Muscle of leg (tissue), 3 donors: ENCODE measurements at regions not wholly inside any gene's neighbourhood (a gene's known extent, or its start where the extent isn't known, plus 50 kb on each side); places are given as distances from the start of the nearest gene placed in this dataset.

Source experiments
- DNase-seq: peaks from one replicate; pipeline ENCODE4 v3.0.0; 2013
- H3K27ac ChIP-seq: one replicate; pipeline ENCODE4 v1.5.1; 2013; ENCODE audit warnings: mild to moderate bottlenecking, low read length, control low read depth
- H3K27me3 ChIP-seq: one replicate; pipeline ENCODE4 v1.6.1; 2013; ENCODE audit warnings: low read length; ENCODE audit not compliant: control insufficient read depth, insufficient read depth
- H3K36me3 ChIP-seq: one replicate; pipeline ENCODE4 v1.6.1; 2013; ENCODE audit warnings: low read length; ENCODE audit not compliant: control insufficient read depth, insufficient read depth
- H3K4me1 ChIP-seq: one replicate; pipeline ENCODE4 v1.6.1; 2013; ENCODE audit warnings: low read length; ENCODE audit not compliant: control insufficient read depth, insufficient read depth
- H3K4me3 ChIP-seq: one replicate; pipeline ENCODE4 v1.5.1; 2013; ENCODE audit warnings: low read length, control low read depth
- H3K9me3 ChIP-seq: replicated peaks from 2 replicates; pipeline ENCODE4 v1.6.1; 2013; ENCODE audit warnings: low read depth, low read length; ENCODE audit not compliant: control insufficient read depth
- WGBS: methylation state at CpG from one replicate; pipeline ENCODE4 v1.1.5; 2013; ENCODE audit warnings: missing lambda C conversion rate; ENCODE audit not compliant: insufficient coverage; 5-methylcytosine and 5-hydroxymethylcytosine counted together

GRCh38 chr2:16325016-16325975, 340.3 kb downstream of the CYRIA start:
- Histone ChIP-seq H3K9me3 (no peaks in the 10 kb centered on the region), H3K4me1 (peaks cover 5% of the 10 kb centered on the region), H3K36me3 (no peaks in the 10 kb centered on the region), H3K27me3 (peaks cover 2% of the 10 kb centered on the region), H3K27ac (no peak overlapping the region), H3K4me3 (no peak overlapping the region)
- no peak for DNase-seq
- WGBS = 47% methylated on average over 11 of the region's 14 CpGs

GRCh38 chr2:16324544-16324937, 341.1 kb downstream of the CYRIA start:
- H3K4me1 ChIP-seq = no peaks in the 10 kb centered on the region
- no peak overlapping the region for H3K27ac ChIP-seq
- H3K4me3 ChIP-seq = no peak overlapping the region
- DNase-seq = no peak
- no peaks in the 10 kb centered on the region for H3K27me3 ChIP-seq
- no peaks in the 10 kb centered on the region for H3K36me3 ChIP-seq
- no peaks in the 10 kb centered on the region for H3K9me3 ChIP-seq

GRCh38 chr2:16323551-16324543, 341.8 kb downstream of the CYRIA start:
- Histone ChIP-seq H3K4me3 (no peak overlapping the region), H3K9me3 (no peaks in the 10 kb centered on the region), H3K36me3 (no peaks in the 10 kb centered on the region), H3K4me1 (peaks cover 6% of the 10 kb centered on the region), H3K27me3 (no peaks in the 10 kb centered on the region), H3K27ac (no peak overlapping the region)
- no peak for DNase-seq
- 77% methylated on average over 5 of the region's 9 CpGs for WGBS

GRCh38 chr2:16323126-16323520, 342.5 kb downstream of the CYRIA start:
- Histone ChIP-seq H3K27me3 (no peaks in the 10 kb centered on the region), H3K4me3 (no peak overlapping the region), H3K4me1 (peaks cover 13% of the 10 kb centered on the region), H3K9me3 (no peaks in the 10 kb centered on the region), H3K36me3 (no peaks in the 10 kb centered on the region), H3K27ac (no peak overlapping the region)
- no peak for DNase-seq
- WGBS = 84% methylated on average over 3 of the region's 4 CpGs

- peaks cover 13% of the 10 kb centered on the region for H3K4me1 ChIP-seq
- DNase-seq = no peak
- H3K27ac ChIP-seq = no peak overlapping the region
- no peaks in the 10 kb centered on the region for H3K36me3 ChIP-seq
- WGBS = 40% methylated on average over 6 of the region's 9 CpGs
- H3K27me3 ChIP-seq = no peaks in the 10 kb centered on the region
- no peaks in the 10 kb centered on the region for H3K9me3 ChIP-seq
- no peak overlapping the region for H3K4me3 ChIP-seq
Observed at GRCh38 chr2:16322308-16323125, 343.1 kb downstream of the CYRIA start.

GRCh38 chr2:16321872-16322271, 343.8 kb downstream of the CYRIA start:
- Histone ChIP-seq H3K4me1 (peaks cover 13% of the 10 kb centered on the region), H3K27ac (no peak overlapping the region), H3K9me3 (no peaks in the 10 kb centered on the region), H3K4me3 (no peak overlapping the region), H3K36me3 (no peaks in the 10 kb centered on the region), H3K27me3 (no peaks in the 10 kb centered on the region)
- no peak for DNase-seq
- WGBS = no CpG with 5 or more reads among the region's 4 CpGs

GRCh38 chr2:16321256-16321655, 344.4 kb downstream of the CYRIA start:
- WGBS = 84% methylated on average over 8 of the region's 9 CpGs

GRCh38 chr2:16320716-16321115, 344.9 kb downstream of the CYRIA start:
- WGBS = 90% methylated on average over 8 of the region's 11 CpGs
- Histone ChIP-seq H3K4me3 (no peak overlapping the region), H3K9me3 (no peaks in the 10 kb centered on the region), H3K27me3 (no peaks in the 10 kb centered on the region), H3K4me1 (peaks cover 13% of the 10 kb centered on the region), H3K36me3 (no peaks in the 10 kb centered on the region), H3K27ac (no peak overlapping the region)
- no peak for DNase-seq

More at GRCh38 chr2:16321256-16321655, 344.4 kb downstream of the CYRIA start:
- Histone ChIP-seq H3K9me3 (no peaks in the 10 kb centered on the region), H3K27ac (no peak overlapping the region), H3K36me3 (no peaks in the 10 kb centered on the region), H3K4me3 (no peak overlapping the region), H3K27me3 (no peaks in the 10 kb centered on the region), H3K4me1 (peaks cover 13% of the 10 kb centered on the region)
- DNase-seq = no peak

- Histone ChIP-seq H3K27me3 (no peaks in the 10 kb centered on the region), H3K27ac (no peak overlapping the region), H3K36me3 (no peaks in the 10 kb centered on the region), H3K9me3 (no peaks in the 10 kb centered on the region), H3K4me3 (no peak overlapping the region), H3K4me1 (peaks cover 13% of the 10 kb centered on the region)
- 40% methylated on average over 8 of the region's 12 CpGs for WGBS
- DNase-seq = no peak
Observed at GRCh38 chr2:16319551-16320121, 346.0 kb downstream of the CYRIA start.
